Neural progenitor cell (in vitro differentiated cells): ENCODE measurements at regions not wholly inside any gene's neighbourhood (a gene's known extent, or its start where the extent isn't known, plus 50 kb on each side); places are given as distances from the start of the nearest gene placed in this dataset.

Source experiments
- DNase-seq: peaks from one replicate; pipeline ENCODE4 v3.0.0-alpha.2; 2016; ENCODE audit warnings: low spot score
- H2AFZ ChIP-seq: fragments of 200-600 bp; sonication (generic); replicated peaks from 2 replicates; pipeline ENCODE4 v1.6.1; 2016; ENCODE audit warnings: antibody characterized with exemption
- H3F3A ChIP-seq: fragments of 200-600 bp; sonication (generic); 2 replicates; pipeline ENCODE4 v1.6.1; 2016; ENCODE audit warnings: antibody characterized with exemption, low read depth
- H3K27ac ChIP-seq: fragments of 200-600 bp; sonication (generic); 2 replicates; pipeline ENCODE4 v1.5.1; 2016; ENCODE audit warnings: mild to moderate bottlenecking
- H3K27me3 ChIP-seq: fragments of 200-600 bp; sonication (generic); 2 replicates; pipeline ENCODE4 v1.6.1; 2016; ENCODE audit warnings: mild to moderate bottlenecking, moderate library complexity
- H3K36me3 ChIP-seq: fragments of 200-600 bp; sonication (generic); 2 replicates; pipeline ENCODE4 v1.5.1; 2016
- H3K4me1 ChIP-seq: fragments of 200-600 bp; sonication (generic); 2 replicates; pipeline ENCODE4 v1.6.1; 2016; ENCODE audit warnings: mixed run types
- H3K4me2 ChIP-seq: fragments of 200-600 bp; sonication (generic); 2 replicates; pipeline ENCODE4 v1.6.1; 2016
- H3K4me3 ChIP-seq: fragments of 200-600 bp; sonication (generic); 2 replicates; pipeline ENCODE4 v1.5.1; 2016
- H3K79me2 ChIP-seq: fragments of 200-600 bp; sonication (generic); 2 replicates; pipeline ENCODE4 v1.6.1; 2016; ENCODE audit warnings: low read depth
- H3K9ac ChIP-seq: fragments of 200-600 bp; sonication (generic); 2 replicates; pipeline ENCODE4 v1.6.1; 2016
- H3K9me3 ChIP-seq: fragments of 200-600 bp; sonication (generic); 2 replicates; pipeline ENCODE4 v1.5.1; 2016; ENCODE audit warnings: low read depth
- H4K20me1 ChIP-seq: fragments of 200-600 bp; sonication (generic); 2 replicates; pipeline ENCODE4 v1.6.1; 2016; ENCODE audit warnings: low read depth
- H3K27ac Mint-ChIP-seq: 3 replicates; pipeline ENCODE4 v1.8.0; 2021; ENCODE audit warnings: mixed read lengths
- H3K27me3 Mint-ChIP-seq: 2 replicates; pipeline ENCODE4 v1.8.0; 2022; ENCODE audit warnings: low read depth, mild to moderate bottlenecking, inconsistent platforms, moderate library complexity, mixed read lengths; ENCODE audit not compliant: insufficient read depth
- H3K36me3 Mint-ChIP-seq: 3 replicates; pipeline ENCODE4 v1.8.0; 2021; ENCODE audit warnings: mixed read lengths
- H3K4me1 Mint-ChIP-seq: 3 replicates; pipeline ENCODE4 v1.8.0; 2021; ENCODE audit warnings: mixed read lengths
- H3K4me3 Mint-ChIP-seq: 3 replicates; pipeline ENCODE4 v1.8.0; 2021; ENCODE audit warnings: mild to moderate bottlenecking, moderate library complexity, mixed read lengths
- H3K9me3 Mint-ChIP-seq: 3 replicates; pipeline ENCODE4 v1.8.0; 2020; ENCODE audit warnings: mixed read lengths
- EZH2 ChIP-seq: fragments of 200-600 bp; sonication (generic); IDR thresholded peaks from 2 replicates; pipeline ENCODE4 v1.6.1; 2017; ENCODE audit warnings: antibody characterized with exemption, mild to moderate bottlenecking, moderate library complexity
- EZH2phosphoT487 ChIP-seq: fragments of 200-600 bp; sonication (generic); IDR thresholded peaks from 2 replicates; pipeline ENCODE4 v1.6.1; 2017; ENCODE audit warnings: antibody characterized with exemption
- TF ChIP-seq, protein P1 (sequence below): fragments of 200-600 bp; sonication (generic); IDR thresholded peaks from 2 replicates; pipeline ENCODE4 v1.5.1; 2017; ENCODE audit warnings: antibody characterized with exemption, mild to moderate bottlenecking

DNA sequence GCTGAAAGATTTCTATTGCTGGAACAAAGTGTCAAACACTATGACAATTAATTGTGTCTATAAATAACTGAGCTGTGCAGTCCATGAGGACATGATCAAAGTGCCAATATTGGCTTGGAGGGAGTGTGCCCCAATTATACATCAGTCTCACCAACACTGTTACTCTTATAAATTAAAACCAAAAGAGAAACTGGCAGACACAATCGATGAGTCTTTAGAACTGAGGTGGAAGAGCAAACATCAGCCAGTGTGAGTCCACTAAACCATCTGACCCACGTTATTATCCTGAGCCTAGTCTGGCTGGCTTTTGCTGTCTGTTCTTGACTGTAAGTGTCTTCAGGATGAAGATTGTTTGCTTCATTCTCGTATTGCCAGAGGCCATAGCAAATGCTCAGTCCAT lies 98.9 kb downstream of the OLIG3 start:
- H3K27me3 ChIP-seq, result peaks cover under 1% of the 10 kb centered on the region
- no peak overlapping the region for H3K4me2 ChIP-seq
- no peak overlapping the region for H3K4me3 Mint-ChIP-seq
- TF ChIP-seq, protein P1, sequence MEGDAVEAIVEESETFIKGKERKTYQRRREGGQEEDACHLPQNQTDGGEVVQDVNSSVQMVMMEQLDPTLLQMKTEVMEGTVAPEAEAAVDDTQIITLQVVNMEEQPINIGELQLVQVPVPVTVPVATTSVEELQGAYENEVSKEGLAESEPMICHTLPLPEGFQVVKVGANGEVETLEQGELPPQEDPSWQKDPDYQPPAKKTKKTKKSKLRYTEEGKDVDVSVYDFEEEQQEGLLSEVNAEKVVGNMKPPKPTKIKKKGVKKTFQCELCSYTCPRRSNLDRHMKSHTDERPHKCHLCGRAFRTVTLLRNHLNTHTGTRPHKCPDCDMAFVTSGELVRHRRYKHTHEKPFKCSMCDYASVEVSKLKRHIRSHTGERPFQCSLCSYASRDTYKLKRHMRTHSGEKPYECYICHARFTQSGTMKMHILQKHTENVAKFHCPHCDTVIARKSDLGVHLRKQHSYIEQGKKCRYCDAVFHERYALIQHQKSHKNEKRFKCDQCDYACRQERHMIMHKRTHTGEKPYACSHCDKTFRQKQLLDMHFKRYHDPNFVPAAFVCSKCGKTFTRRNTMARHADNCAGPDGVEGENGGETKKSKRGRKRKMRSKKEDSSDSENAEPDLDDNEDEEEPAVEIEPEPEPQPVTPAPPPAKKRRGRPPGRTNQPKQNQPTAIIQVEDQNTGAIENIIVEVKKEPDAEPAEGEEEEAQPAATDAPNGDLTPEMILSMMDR, result no peak
- TF ChIP-seq EZH2 (no peak), EZH2phosphoT487 (no peak)
- peaks cover 16% of the 10 kb centered on the region for H3K4me1 Mint-ChIP-seq
- DNase-seq, result no peak
- H3K79me2 ChIP-seq, result no peaks in the 10 kb centered on the region
- no peak overlapping the region for H3K27ac Mint-ChIP-seq
- H3K4me1 ChIP-seq, result peaks cover under 1% of the 10 kb centered on the region
- no peaks in the 10 kb centered on the region for H4K20me1 ChIP-seq
- H3F3A ChIP-seq, result no peaks in the 10 kb centered on the region
- H2AFZ ChIP-seq, result no peak overlapping the region
- H3K4me3 ChIP-seq, result no peak overlapping the region
- peaks cover 8% of the 10 kb centered on the region for H3K9me3 Mint-ChIP-seq
- no peaks in the 10 kb centered on the region for H3K36me3 Mint-ChIP-seq
- no peak overlapping the region for H3K9ac ChIP-seq
- no peaks in the 10 kb centered on the region for H3K9me3 ChIP-seq
- peaks cover 4% of the 10 kb centered on the region for H3K27me3 Mint-ChIP-seq
- H3K36me3 ChIP-seq, result no peaks in the 10 kb centered on the region
- no peak overlapping the region for H3K27ac ChIP-seq

DNA sequence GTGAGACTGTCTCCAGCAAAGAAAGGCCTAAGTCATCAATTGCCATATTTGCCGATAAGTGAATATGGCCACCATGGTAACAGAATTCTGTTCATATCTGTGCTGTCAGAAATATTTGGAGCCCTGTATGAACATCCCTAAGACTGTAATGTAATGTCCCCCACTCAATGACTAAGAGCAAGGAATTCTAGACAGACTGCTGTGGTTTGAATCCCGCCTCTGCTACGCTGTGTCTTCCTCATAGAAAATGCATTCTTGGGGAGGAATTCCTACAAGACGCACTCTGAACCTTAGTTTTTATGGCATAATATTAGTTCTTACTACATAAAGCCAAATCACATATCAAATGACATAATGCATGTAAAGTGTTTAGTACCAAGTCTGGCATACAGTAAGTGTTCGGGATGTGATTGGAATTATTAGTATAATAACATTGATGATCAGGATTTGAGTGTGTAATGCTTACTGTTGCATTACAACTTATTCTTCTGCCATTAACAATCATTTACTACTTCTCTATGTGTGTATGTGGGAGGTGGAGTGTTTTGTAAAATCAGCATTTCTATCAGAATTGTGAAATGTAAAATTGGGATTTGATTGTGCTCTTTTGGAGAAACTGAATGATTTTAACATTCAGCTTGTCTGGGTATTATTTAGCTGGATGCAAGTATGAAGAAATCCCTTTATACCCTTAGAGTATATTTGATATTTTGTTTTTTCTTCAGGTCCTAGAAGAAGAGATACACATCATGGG lies 103.0 kb downstream of the OLIG3 start:
- H3K27ac ChIP-seq, result no peak overlapping the region
- no peak overlapping the region for H3K4me3 ChIP-seq
- H3K4me1 ChIP-seq, result peaks cover 3% of the 10 kb centered on the region
- H2AFZ ChIP-seq, result no peak overlapping the region
- H3K79me2 ChIP-seq, result no peaks in the 10 kb centered on the region
- Mint-ChIP-seq H3K4me1 (peaks cover 31% of the 10 kb centered on the region), H3K36me3 (no peaks in the 10 kb centered on the region), H3K9me3 (peaks cover 6% of the 10 kb centered on the region), H3K27me3 (peaks cover 4% of the 10 kb centered on the region), H3K27ac (no peak overlapping the region), H3K4me3 (no peak overlapping the region)
- no peak overlapping the region for H3K4me2 ChIP-seq
- peaks cover 28% of the 10 kb centered on the region for H3K27me3 ChIP-seq
- no peaks in the 10 kb centered on the region for H3K36me3 ChIP-seq
- H3K9me3 ChIP-seq, result no peaks in the 10 kb centered on the region
- DNase-seq, result no peak
- no peaks in the 10 kb centered on the region for H3F3A ChIP-seq
- no peak overlapping the region for H3K9ac ChIP-seq
- TF ChIP-seq, protein P1, result no peak
- TF ChIP-seq EZH2 (no peak), EZH2phosphoT487 (no peak)
- no peaks in the 10 kb centered on the region for H4K20me1 ChIP-seq

DNA sequence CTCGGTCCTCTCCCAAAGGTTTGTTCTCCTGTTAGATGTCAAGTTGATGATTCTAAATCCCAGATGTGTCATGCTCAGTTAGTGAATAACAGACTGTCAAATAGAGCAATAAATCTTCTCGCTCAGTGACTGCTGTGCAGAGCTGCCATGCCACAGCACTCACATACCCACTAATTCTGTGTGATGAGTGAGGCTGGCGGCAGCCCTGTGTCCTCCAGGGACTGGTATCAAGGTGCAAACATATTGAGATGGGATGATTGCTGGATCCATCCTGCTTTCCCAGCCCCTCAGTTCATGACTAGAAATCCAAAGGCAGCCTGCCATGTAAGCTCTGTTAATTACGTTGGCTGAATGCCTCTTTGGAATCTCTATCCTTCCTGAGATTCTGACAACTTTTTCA lies 103.9 kb downstream of the OLIG3 start:
- Histone ChIP-seq H3K27ac (no peak overlapping the region), H3K4me1 (peaks cover 3% of the 10 kb centered on the region), H3K27me3 (peaks cover 37% of the 10 kb centered on the region), H3K4me2 (no peak overlapping the region), H3F3A (no peaks in the 10 kb centered on the region), H3K4me3 (no peak overlapping the region), H3K9ac (no peak overlapping the region), H3K9me3 (no peaks in the 10 kb centered on the region), H2AFZ (no peak overlapping the region), H3K79me2 (no peaks in the 10 kb centered on the region), H3K36me3 (no peaks in the 10 kb centered on the region), H4K20me1 (no peaks in the 10 kb centered on the region)
- Mint-ChIP-seq H3K9me3 (peaks cover 6% of the 10 kb centered on the region), H3K36me3 (no peaks in the 10 kb centered on the region), H3K4me1 (peaks cover 31% of the 10 kb centered on the region), H3K27ac (peak overlapping the region; percentile 15), H3K4me3 (peak overlapping the region; percentile 22), H3K27me3 (peaks cover 4% of the 10 kb centered on the region)
- peak; percentile 41 for DNase-seq
- no peak for TF ChIP-seq EZH2phosphoT487
- TF ChIP-seq, protein P1, result no peak
- TF ChIP-seq EZH2, result no peak
